22Rv1 (cell line): ENCODE measurements at regions not wholly inside any gene's neighbourhood (a gene's known extent, or its start where the extent isn't known, plus 50 kb on each side); places are given as distances from the start of the nearest gene placed in this dataset.

Source experiments
- CTCF ChIP-seq: fragments of 450-650 bp; IDR thresholded peaks from 2 replicates; pipeline ENCODE4 v1.5.1; 2017; ENCODE audit warnings: mild to moderate bottlenecking
- ZFX ChIP-seq: fragments of 450-650 bp; IDR thresholded peaks from 2 replicates; pipeline ENCODE4 v1.6.1; 2017; ENCODE audit warnings: antibody characterized with exemption, borderline replicate concordance

GRCh38 chr1:220453371-220453770 lies 74.6 kb upstream of the MARK1 start:
- TF ChIP-seq CTCF: no peak
- no peak for TF ChIP-seq ZFX
